DMS153 treated with DMSO at 0.1 percent for 48 hours (cell line): ENCODE measurements at regions not wholly inside any gene's neighbourhood (a gene's known extent, or its start where the extent isn't known, plus 50 kb on each side); places are given as distances from the start of the nearest gene placed in this dataset.

Source experiments
- DNase-seq: peaks from one replicate; lab custom pipeline; 2025; ENCODE audit not compliant: unreplicated experiment; lab: John Stamatoyannopoulos, UW

GRCh38 chr10:10503772-10504171 lies 513.9 kb upstream of the CELF2 start:
- DNase-seq: no peak

DNA sequence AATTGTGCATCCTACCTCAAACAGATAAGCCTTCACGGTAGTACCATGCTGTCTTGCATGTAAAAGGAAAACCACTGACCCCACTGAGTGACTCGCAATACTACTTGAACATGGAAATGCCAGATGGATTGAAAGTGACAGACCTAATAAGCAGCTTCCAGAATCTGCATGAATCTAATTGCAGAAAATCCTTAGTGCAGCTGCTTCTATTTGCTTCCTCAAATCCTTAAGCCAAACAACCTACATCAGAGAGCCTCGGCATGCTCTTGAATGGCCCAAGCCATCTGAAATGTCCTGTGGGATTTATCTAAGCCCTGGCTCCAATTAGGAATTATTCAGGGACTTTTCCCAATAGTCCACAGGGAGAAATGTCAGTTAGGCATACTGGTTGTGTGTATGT lies 509.5 kb upstream of the CELF2 start:
- no peak for DNase-seq

DNA sequence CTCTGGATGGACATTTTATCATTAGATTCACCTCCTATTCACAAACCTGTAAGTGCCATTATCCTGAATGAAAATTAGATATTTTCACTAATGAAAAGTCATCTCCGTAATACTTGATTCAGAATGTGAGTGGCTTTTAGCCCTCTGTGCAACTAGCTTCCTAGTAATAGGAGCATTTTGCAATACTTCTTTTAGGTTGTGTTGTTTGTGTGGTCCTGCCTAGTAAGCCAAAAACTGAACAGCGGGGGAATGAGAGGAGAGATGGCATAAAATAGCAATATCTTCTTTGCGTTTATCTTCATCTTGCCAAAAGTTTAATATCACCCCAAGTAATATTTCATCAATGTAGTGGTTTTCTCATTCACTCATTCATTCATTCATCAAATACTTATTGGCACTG lies 507.5 kb upstream of the CELF2 start:
- DNase-seq: no peak

DNA sequence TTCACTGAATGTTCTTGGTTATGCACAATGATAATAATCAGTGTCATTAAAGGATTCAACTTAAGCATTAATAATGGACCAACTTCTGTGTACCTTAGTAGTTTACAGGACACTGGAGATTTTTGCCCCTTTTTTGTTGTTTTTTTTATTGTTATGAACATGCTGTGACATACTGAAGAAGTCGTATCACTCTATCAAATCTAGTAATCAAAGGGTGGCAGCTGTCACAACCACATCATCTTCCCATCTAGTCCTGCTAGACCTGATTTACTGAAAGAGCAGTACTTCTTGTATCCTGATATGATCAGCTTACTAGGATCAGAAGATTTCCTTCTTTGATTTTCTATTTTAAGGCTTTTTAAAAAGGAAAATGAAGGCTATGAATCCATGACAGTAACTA lies 504.6 kb upstream of the CELF2 start:
- DNase-seq: no peak

DNA sequence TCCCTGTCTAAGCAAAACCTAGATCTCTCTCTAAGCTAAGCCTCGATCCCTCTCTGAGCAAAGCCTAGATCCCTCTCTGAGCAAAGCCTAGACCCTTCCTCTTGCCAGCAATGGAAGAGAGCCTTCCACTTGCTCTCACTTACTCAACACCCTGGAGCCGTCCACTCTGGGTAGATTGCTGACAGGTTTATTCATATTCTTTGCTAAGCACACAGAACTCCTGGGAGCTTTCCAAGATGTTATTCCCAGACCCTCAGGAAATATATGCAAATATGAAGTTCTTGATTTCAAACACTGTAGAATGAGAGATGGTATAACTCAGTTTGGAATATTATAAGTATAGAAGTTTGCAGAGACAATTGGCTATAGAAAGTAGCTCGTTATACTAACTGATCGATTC lies 503.8 kb upstream of the CELF2 start:
- DNase-seq: no peak

- no peak for DNase-seq
Measured at GRCh38 chr10:10514797-10515196, 502.9 kb upstream of the CELF2 start.

GRCh38 chr10:10515479-10516204 lies 502.0 kb upstream of the CELF2 start:
- DNase-seq: no peak

GRCh38 chr10:10516346-10517130 lies 501.1 kb upstream of the CELF2 start:
- DNase-seq: no peak

GRCh38 chr10:10517866-10518265 lies 499.8 kb upstream of the CELF2 start:
- no peak for DNase-seq

- no peak for DNase-seq
Measured at GRCh38 chr10:10519674-10520073, 498.0 kb upstream of the CELF2 start.

DNA sequence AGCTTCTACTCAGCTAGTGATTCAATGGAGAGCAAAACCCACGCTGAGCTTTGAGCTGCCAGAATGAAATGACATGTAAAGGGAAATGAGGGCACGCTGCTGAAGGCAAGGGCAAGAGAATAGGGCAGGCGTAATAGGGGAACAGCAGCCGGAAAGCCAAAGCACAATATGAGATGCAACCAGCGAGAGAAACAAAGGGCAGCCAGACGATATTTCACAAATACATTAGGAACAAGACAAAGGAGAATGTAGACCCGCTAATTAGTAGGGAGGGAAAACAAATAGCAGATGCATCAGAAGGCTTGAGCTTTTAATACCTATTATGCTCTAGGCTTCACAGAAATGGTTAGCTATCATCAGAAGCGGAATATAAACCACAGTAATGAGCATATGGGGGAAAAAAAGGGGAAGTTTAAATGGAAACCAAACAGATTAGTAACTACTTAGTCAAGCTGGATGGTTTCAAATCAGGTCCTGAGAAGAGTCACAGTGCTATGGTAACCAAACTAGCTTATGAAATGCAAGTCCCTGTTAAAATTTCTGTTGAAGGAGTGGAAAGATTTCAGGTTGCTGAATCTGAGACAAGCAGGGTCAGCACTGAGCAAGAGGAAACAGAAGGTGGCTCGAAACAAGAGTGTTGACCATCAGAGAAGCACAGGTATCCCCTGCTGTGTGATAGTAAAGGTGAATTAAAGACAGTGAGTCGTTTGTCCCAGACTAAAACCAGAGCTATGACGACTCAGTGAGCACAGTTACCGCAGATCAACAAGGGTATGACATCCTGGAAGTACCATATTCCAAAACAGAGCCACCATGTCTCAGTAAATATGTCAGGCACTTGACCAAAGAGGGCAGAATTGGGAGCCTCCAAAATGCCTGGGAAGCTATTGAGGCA lies 496.9 kb upstream of the CELF2 start:
- no peak for DNase-seq

GRCh38 chr10:10526846-10527245 lies 490.8 kb upstream of the CELF2 start:
- no peak for DNase-seq

DNA sequence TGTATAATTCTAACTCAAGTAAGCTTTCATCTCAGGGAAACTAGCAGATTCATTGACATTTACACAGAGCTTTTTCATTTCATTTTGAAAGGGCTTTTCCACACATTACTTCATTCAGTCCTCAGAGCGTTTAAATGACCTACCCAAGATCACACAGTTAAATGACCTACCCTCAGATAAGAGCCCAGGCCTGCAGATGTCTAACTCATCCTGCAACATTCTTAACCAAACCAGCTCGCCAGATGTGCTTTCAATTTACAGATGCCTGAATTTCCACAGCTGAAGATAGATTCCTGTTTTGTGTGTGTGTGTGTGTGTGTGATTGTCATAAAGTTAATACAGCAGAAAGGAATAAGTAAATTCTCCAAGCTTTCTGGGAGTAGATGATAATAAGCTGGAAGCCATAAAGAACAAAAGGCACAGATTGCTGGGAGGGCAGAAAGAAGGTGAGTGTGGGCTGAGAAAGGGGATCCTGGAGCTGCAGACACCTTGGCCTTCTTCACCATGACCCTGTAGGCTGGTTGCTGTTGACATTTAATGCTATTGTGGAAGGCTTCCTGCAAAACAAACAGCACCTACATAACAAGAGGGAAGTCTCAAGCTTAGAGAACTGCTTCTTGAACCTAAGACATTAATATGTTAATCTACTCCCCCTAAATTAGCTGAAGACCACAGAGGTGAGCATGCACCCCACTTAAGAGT lies 489.7 kb upstream of the CELF2 start:
- no peak for DNase-seq

DNA sequence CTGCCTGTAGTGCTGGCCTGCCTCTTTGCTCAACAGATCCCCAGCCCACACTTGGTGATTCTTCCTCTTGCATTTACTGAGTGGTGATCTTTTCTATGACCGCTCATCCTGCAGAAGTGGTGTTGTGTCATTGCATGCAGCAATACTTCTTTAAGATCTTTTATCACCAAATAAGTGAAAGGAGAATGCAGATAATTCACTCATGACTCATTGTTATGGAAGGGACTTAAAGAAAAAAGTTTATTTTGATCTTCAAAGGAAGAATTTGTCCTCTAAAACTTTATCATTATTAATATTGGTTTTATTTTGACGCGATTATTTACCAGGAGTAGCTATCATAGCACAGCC lies 489.1 kb upstream of the CELF2 start:
- no peak for DNase-seq

DNA sequence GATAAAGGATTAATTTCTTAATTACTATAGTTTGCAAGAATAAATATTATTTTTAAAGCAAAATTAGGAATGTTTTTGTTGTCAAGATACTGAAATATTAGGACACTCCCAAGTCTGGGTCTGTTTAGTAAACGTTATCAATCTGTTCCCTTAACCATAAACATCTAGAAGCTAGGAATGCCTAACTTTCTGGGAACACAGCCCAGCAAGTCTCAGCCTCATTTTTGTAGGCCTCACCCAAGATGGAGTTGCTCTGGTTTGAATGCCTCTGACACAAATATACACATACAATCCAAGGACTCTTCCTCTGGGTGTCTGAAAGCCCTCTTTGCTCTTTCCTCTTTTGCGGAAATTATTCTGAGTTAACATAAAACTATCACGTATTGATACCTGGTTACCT lies 487.4 kb upstream of the CELF2 start:
- no peak for DNase-seq

GRCh38 chr10:10532236-10532635 lies 485.4 kb upstream of the CELF2 start:
- DNase-seq: no peak

DNA sequence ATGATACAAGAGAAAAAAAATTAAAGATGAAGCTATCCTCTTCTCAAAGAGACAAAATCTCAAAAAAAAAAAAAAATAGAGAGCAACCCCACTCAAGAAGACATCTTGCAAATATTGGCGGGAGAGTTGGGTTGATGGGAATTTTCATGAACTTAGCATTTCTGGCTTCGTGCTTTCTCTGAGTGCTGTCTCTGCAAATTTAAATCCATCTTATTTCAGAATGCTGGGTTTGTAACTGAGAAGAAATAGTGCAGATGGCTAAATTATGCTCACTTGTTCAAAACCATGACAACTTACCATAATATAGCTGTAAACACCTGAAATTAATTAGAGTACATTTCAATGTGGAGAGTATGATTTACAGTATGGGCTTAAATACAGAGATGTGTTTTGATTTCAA lies 484.8 kb upstream of the CELF2 start:
- no peak for DNase-seq

DNA sequence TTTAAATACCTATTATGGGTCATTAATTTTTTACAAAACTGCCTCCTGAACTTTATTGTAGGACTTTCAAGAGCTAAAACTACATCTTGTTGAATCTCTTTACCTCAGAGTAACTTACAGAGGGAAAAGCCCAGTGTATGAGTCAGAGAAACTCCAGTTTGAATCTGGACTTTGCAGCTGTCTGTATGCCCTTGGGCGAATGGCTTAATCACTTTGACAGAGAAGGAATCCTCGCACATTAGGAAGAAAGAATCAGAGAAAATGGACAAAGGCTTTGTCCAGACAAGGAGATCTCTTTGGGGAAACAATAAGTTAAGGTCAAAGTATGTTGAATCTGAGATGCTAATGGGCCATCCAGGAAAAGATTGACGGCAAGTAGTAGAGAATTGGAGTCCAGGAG lies 484.2 kb upstream of the CELF2 start:
- DNase-seq: no peak

GRCh38 chr10:10538326-10538725 lies 479.3 kb upstream of the CELF2 start:
- no peak for DNase-seq

DNA sequence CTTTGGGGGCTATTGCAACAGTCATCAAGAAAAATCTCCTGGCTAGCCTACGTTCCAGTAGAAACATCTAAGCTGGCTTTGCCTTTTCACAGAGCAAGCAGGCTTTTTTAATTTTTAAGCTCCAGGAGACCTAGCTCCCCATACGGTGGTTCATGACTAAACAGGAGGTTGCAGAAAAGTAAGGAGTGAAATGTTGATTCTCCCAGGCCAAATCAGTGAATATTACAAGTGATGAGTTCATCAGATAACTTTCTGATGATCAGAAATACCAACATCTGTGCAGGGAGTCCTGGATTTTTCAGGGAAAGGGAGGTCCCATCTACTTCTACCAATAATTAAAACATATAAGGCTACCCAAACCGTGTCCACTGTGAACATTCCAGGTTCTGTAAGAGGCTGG lies 477.3 kb upstream of the CELF2 start:
- no peak for DNase-seq

GRCh38 chr10:10542477-10542876 lies 475.2 kb upstream of the CELF2 start:
- no peak for DNase-seq
